CD4-positive, alpha-beta T cell treated with Interleukin-6 for 4 hours (primary cell): ENCODE measurements at regions not wholly inside any gene's neighbourhood (a gene's known extent, or its start where the extent isn't known, plus 50 kb on each side); places are given as distances from the start of the nearest gene placed in this dataset.
"Not testable (repeated sequence)": the region's sequence is repeated elsewhere in the genome, so short reads cannot be mapped to it uniquely, and the experiment has no call there.

Experiments
- DNase-seq: peaks from one replicate; pipeline ENCODE4 v3.0.0-alpha.2; 2020; ENCODE audit warnings: mixed read lengths

DNA sequence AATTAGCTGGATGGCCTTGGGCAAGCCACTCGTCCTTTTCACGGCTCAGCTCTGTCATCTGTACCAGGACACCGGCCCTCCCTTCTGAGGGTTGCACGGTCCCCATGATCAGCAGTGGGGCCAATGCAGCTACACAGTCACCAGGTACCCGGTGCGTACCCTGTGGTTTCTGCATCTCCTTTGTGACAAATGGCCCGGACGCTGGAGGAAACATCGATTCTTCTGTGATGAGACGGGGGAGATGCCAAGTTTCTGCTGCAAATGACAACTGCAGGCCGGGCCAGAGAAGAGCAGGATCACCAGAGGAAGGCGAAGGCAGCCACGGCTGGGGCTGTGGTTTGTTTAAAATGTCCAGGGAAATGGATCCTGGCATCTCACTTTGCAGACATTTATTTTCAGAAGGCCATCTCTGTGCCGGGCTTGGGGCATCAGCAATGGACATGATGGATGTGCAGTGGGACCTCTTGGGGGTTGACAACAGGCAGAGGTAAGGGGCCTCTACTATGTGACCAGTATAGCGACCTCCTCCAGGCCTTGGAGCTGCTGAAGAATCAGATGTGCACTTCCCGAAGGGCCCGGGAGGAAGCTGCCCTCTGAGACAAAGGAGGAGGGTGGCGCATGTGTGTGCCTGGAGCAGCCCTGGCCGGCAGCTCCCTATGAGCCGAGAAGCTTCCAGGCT lies 221.9 kb upstream of the C1orf174 start:
- no peak for DNase-seq

DNA sequence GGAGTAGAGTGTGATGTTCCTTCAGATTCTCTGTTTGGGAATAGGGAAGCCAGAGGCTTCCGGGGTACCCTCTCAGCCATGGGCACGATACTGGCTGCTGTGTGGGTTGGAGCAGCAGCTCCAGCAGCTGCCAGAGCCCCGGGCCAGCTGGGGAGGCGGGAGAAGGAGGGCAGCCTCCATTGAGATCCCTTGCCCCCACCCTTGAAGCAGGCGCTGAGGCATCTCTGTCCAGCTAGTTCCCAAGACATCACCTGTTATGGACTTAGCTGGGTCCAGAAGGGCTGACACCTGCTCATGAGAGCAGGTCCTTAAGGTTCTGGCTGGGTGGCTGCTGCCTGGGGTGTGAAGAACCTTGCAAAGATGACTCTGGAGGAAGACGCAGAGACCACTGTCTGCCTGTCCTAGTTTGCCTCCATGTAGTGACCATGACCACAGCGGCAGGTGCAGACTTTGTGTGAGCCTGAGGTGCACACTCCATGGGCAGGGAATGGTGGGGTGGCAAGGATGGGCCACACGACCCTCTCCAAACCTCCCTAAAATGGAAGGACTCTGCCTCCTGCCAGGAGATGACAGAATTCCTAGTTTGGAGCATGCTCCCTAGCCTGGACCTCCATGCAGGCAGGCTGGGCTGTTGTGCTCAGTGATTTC lies 222.6 kb upstream of the C1orf174 start:
- no peak for DNase-seq

DNA sequence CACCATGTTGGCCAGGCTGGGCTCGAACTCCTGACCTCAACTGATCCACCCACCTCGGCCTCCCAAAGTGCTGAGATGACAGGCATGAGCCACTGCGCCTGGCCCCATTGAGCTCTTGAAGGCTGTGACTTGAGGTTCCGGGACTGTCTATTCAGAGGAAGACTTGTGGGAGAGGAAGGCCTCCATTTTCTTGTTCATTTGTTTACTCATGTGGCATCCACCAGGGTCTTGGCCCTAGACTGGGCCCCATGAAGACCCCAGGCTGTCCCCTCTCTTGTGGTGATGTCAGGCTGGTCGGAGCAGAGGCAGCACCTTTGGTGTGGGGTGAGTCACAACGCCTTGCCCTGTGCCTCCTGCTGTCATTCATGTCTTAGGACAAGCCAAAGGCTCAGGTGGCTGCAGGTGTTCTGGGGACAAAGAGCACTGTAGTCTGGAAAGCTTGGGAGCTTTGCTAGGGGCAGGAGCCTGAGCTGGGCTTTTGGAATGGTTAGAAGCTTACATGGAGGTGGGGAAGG lies 224.6 kb upstream of the C1orf174 start:
- no peak for DNase-seq

DNA sequence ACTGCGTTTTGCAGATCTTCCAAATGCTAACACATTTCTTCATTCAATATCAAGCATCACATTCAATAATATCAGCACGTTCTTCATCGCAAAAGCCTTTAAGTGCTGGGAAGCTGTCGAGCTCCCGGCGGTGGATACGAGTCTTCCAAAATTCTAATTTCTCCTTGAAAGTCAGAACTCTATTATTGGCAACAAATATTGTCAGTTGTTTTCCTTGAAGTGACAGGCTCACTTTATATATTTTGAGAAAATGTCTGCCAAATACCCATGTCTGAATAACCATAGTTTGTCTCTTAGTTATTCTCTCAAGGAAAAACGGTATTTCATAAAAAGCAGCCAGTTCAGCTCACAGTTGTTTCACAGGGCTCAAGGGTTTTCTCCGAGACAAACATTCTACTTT lies 226.2 kb upstream of the C1orf174 start:
- no peak for DNase-seq

DNA sequence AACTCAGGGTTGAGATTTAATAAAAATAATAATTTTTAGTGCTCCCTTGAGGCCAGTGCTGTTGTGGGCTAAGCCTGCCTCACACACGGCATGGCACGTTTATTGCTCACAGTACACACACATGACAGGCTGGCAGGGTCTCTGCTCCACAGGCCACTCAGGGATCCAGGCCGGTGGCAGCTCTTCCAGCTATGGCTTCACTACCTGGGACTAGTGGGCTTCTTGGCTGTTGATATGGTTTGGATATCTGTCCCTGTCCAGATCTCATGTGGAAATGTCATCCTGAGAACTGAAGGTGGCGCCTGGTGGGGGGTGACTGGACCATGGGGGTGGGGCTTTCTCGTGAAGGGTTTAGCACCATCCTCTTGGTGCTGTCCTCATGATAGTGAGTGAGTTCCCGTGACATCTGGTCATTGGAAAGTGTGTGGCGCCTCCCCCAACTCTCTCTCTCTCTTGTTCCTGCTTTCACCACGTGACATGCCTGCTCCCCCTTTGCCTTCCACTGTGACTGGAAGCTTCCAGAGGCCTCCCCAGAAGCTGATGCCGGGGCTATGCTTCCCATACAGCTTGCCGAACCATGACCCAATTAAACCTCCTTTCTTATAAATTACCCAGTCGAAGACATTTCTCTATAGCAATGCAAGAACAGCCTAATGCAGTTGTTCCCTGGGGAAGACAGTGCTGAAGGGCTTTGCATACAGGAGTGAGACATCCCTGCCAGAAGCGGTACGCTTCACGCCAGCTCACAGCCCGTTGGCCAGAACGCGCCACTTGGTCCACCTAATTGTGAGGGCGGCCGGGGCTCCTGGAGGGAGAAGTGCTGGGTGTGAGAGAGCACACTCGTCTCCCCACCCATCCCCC lies 226.9 kb upstream of the C1orf174 start:
- DNase-seq, result no peak

DNA sequence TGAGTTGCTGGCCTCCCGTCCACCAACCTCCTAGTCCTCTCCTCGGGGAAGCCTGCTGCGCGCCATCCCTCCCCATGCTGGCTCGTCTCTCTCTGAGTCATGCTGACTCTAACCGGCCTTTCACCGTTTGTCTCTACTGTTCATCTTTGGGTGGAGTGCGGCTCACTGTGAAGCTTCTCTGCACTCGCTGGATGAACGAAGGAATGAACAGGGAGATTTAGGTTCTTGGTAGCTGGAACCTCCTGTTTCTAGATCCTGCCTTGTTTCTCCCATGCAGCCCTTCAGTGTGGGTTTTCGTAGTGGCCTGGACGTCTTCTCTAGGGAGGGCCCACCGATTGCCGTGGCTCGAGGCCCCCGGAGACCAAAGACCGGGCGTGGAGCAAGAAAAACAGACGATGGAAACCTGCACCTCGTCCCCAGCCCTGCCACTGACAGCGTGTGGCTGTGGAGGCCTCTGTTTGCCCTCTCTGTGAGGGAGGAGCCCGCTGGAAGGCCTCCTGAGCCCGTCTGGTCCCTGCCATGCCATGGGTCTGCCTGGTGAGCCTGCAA lies 227.6 kb upstream of the C1orf174 start:
- DNase-seq, result no peak

DNA sequence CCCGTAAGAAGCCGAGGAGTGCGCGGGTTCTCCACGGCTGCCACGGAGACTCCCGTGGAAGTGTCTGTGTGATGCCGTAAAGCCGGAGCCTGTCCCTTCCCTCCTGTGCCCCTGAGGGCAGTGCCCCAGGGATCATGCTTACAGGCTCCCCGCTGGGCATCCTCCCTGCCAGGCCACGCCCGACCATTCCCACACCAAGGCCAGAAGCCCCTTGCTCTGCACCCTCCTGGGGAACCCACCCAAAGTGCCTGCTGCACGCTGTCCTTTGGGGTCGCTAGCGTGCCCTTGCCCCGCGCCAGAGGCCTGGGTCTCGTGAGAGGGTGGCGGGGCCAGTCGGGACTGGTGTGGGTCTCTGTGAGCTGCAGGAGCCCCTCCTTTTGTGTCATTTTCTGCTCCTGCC lies 228.5 kb upstream of the C1orf174 start:
- no peak for DNase-seq

DNA sequence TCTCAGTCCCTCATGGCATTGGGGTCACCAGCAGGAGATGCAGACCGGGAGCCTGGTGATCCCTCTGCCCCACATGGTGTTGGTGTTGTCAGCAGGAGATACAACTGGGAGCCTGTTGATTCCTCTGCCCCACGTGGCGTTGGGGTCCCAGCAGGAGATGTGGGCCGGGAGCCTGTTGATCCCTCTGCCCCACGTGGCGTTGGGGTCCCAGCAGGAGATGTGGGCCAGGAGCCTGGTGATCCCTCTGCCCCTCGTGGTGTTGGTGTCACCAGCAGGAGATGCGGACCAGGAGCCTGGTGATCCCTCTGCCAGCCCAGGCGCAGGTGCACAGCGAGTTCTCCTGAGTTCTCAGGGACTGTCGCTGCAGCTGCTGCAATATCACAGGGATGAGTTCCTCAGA lies 229.6 kb upstream of the C1orf174 start:
- DNase-seq, result no peak

DNA sequence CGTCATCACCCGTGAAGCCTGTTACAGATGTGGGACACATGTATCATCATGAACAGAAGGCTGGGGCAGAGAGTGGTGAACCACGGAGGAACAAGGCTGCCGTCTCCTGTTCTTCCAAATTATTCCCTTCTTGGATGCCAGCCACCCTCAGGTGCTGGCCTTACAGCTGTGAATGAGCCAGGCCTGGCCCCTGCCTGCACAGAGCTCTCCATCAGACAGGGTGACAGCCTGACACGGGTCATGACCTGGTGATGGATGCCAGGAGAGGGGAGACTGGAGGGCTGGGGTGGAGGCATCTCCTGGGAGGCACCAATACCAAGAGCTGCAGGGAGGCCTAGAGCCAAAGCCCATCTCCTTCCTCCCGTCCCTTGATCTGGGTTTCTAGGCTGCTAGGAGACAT lies 230.0 kb upstream of the C1orf174 start:
- DNase-seq, result no peak

DNA sequence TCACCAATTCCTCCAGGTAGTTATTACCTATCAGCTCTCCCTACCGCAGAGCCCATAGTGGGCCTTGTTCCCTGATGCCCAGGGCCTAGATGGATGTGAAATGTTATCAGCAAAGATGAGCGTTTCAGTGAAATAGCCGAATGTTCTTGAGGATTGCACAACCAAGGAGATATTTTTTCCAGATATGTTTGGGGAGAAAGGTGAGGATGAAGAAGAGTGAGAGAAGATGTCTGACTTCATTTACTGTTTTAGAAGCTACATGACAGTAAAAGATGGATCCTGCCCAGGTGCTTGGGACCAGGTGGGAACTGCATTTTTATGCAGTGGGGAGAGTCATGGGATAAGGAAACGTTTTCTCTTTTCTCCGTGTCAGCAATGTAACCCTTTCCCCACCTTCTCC lies 231.7 kb upstream of the C1orf174 start:
- DNase-seq, result no peak

- DNase-seq, result no peak
Observed at GRCh38 chr1:4132352-4133296, 232.6 kb upstream of the C1orf174 start.

DNA sequence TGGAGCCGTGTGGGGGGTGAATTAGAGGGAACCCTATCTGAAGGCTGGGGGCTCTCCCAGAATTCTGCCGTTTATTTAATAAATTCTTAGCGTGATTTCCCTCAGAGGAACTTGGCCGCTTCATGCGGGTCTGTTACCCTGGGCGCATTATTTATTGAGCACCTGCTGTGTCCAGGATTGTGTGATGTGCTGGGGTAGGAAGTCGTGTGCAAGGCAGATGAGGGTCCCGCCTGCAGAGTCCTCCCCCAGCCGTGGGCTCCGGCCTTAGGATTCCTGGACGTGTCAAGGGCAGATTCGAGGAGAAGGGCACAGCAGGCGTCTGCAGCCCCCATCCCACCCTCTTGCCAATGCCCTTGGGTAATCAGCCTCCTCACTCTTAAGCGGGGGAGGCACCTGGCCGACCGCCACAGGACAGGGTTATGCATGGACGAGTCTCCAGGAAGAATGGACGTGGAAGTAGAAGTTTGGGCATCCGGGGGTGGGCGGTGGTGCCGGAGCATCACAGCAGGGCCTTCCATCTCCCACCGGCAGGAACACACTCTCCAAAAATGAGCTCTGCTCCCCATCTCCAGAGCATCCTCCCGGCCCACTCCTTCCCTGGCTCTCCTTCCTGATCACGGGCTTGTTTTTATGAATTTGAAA lies 233.3 kb upstream of the C1orf174 start:
- DNase-seq, result no peak

DNA sequence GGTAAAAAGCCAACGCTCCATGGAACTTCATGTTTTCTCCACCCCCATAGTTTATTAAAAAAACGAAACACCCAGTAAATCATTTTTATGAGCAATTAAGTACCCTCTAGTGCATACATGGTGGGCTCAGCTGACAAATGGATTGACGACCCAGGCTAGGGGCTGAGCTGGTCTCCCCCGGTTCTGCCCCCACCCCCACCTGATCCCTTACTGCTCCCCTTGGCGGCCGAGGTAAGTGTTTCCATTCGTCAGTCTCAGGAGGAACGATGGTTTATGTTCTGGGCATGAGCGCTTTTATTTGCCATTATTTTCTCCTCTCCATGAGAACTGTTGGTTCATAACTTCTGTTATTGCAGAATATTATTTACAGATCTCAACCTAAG lies 233.9 kb upstream of the C1orf174 start:
- DNase-seq, result no peak

DNA sequence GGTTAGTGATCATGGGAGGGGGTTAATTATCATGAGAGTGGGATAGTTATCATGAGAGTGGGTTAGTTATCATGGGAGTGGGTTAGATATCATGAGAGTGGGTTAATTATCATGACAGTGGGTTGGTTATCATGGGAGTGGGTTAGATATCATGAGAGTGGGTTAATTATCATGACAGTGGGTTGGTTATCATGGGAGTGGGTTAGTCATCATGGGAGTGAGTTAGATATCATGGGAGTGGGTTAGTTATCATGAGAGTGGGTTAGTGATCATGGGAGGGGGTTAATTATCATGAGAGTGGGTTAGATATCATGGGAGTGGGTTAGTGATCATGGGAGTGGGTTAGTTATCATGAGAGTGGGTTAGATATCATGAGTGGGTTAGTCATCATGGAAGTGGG lies 235.8 kb upstream of the C1orf174 start:
- not testable (repeated sequence) for DNase-seq

DNA sequence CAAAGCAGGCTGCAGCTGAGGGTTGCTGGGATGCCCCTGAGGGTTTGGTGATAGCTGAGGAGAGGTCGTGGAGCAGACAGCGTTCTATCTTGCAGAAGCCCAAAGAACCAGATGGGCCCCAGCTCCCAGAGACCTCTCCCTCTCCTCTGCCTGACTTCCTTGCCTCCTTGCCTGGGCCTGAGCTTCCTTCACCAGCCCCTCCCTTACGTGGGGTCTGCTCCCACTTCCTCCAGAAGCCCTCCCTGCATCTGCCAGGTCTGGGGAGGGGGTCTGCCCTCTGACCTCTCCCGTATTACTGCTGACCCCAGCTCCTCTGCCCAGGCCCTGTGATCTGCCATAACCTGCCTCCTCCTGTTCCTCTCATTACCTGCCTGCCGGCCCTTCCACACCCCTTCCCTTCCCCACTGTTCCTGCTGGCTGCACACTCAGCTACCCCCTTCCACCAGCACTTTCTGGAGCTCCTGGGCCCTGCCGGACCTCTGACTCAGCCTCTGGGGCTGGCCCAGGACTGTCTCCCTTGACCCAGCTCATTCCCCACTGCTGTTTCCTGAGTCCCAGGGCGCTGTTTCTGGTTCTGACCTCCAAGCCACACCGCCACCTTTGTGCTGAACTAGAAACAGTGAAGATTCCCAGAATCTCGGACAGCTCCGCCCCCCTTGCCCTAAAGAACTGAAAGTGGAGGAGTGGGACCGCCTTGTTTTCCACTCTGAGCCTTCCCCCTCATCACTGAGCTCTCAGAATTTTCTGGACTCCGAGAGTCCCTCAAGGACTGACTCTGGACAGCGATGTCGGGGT lies 237.7 kb upstream of the C1orf174 start:
- DNase-seq, result no peak

DNA sequence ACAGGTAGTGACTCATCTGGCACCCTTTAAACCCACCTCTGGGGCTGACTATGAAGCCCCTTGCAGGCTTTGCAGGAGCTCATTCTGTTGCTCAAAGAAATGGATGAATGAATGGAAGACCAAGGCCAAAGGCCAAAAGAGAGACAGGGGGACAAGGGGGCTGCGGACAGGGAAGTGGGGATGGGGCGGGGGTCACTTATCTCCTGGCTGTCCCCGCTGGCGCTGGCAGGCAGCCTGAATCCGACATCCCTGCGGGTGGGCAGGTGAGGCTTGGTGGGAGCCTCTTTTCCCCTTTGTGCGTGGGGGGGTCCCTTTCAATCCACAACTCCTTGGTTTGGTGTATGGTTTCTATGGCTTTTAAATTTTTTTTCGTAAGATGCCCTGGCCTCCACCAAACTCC lies 239.6 kb upstream of the C1orf174 start:
- DNase-seq, result no peak

DNA sequence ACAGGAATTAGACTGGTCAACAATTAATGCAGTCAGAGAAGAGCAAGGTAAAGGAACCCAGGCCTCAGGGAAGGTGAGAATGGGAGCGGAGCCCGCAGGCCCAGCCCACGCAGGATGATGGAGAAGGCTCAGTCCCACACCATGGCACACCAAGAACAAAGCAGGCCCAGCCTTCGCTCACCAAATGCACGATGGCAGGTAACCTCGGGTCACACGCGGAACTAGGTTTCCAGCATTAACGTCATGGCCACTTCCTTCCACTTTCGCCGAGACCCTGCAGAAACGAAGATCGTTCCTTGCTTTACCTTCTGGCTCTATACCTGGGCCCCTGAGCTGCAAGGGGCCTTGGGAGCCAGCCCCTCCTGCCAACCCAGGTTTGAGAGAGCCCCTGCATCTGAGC lies 240.2 kb upstream of the C1orf174 start:
- no peak for DNase-seq

GRCh38 chr1:4140821-4141220 lies 240.7 kb upstream of the C1orf174 start:
- no peak for DNase-seq

GRCh38 chr1:4144349-4144971 lies 244.4 kb upstream of the C1orf174 start:
- no peak for DNase-seq

DNA sequence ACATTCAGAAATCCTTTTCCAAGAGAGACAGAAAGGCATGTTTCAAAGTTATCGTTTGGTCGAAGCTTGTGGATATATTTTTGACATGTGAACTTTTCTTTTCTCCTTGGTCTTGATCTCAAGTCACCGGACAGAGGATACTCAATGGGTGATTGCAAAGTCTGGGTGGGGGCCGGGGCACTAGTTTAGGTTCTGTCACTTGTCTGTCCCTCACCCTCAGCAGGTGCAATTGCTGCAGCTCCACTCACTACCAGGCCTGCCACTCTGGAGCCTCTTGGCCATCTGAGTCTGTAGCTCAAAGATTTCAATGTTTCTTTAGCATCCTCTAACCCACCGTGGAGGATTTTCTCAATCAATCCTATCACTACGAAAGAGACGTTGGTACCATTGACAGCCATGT lies 246.0 kb upstream of the C1orf174 start:
- no peak for DNase-seq
